H1 (cell line): ENCODE measurements at regions not wholly inside any gene's neighbourhood (a gene's known extent, or its start where the extent isn't known, plus 50 kb on each side); places are given as distances from the start of the nearest gene placed in this dataset.

Experiments used
- CTCF ChIA-PET: fragments of 300-600 bp; sonication (Branson Sonifier 250); formaldehyde crosslinking; loops from one replicate; lab custom pipeline; 2021; ENCODE audit not compliant: partially characterized antibody; lab: Charles Lee
- POLR2A ChIA-PET: fragments of 300-600 bp; sonication (Branson Sonifier 250); formaldehyde crosslinking; loops from one replicate; lab custom pipeline; 2021; ENCODE audit warnings: inconsistent platforms; ENCODE audit not compliant: partially characterized antibody; lab: Charles Lee
- DNase-seq, 2 experiments: peaks; one replicate each; pipeline versions ENCODE4 v3.0.0 to v3.0.0-alpha.2; 2010 to 2022; ENCODE audit warnings: low spot score in 2 of 2, low read depth in 1 of 2, mixed read lengths in 1 of 2
- FAIRE-seq: peaks from 2 replicates; lab custom pipeline; 2011; peaks lifted over from hg19 to GRCh38; lab: Jason Lieb, UNC
- H2AFZ ChIP-seq: 2 replicates; pipeline ENCODE4 v1.8.1; 2012; ENCODE audit warnings: low read length, inconsistent platforms
- H2AK5ac ChIP-seq: 2 replicates; pipeline ENCODE4 v1.6.1; 2013; ENCODE audit warnings: low read depth, low read length
- H2BK120ac ChIP-seq: replicated peaks from 2 replicates; pipeline ENCODE3; 2013; ENCODE audit warnings: low read depth, low read length, inconsistent platforms
- H2BK12ac ChIP-seq: 2 replicates; pipeline ENCODE4 v1.6.1; 2013; ENCODE audit warnings: low read depth, low read length
- H2BK15ac ChIP-seq: 2 replicates; pipeline ENCODE4 v1.6.1; 2013; ENCODE audit warnings: low read length
- H2BK20ac ChIP-seq: 2 replicates; pipeline ENCODE4 v1.6.1; 2013; ENCODE audit warnings: low read length
- H2BK5ac ChIP-seq: 2 replicates; pipeline ENCODE4 v1.6.1; 2013; ENCODE audit warnings: low read depth, low read length
- H3K14ac ChIP-seq: 2 replicates; pipeline ENCODE4 v1.6.1; 2013; ENCODE audit warnings: inconsistent platforms; ENCODE audit not compliant: insufficient read length
- H3K18ac ChIP-seq: 2 replicates; pipeline ENCODE4 v1.6.1; 2013; ENCODE audit warnings: low read length; ENCODE audit errors: extremely low read depth
- H3K23ac ChIP-seq: 2 replicates; pipeline ENCODE4 v1.6.1; 2013; ENCODE audit warnings: inconsistent platforms; ENCODE audit not compliant: insufficient read length
- H3K23me2 ChIP-seq: 2 replicates; pipeline ENCODE4 v1.6.1; 2013; ENCODE audit warnings: low read depth, low read length
- H3K27ac ChIP-seq: 2 replicates; pipeline ENCODE4 v1.6.1; 2011; ENCODE audit warnings: low read depth, low read length, inconsistent platforms
- H3K27me3 ChIP-seq, 4 experiments: replicated peaks in 1 of 4; 1 replicate in 1 of 4; 2 replicates in 3 of 4; pipeline versions ENCODE4 v1.6.1 to v1.8.1; 2011 to 2013; ENCODE audit warnings: low read length in 3 of 4, mild to moderate bottlenecking in 3 of 4, inconsistent platforms in 2 of 4, mixed read lengths in 2 of 4, moderate library complexity in 1 of 4; ENCODE audit not compliant: control insufficient read depth in 3 of 4, insufficient read depth in 3 of 4; ENCODE audit errors: extremely low read depth in 1 of 4
- H3K36me3 ChIP-seq, 4 experiments: 2 replicates each; pipeline versions ENCODE4 v1.6.1 to v1.8.1; 2011 to 2013; ENCODE audit warnings: mild to moderate bottlenecking in 4 of 4, low read length in 3 of 4, moderate library complexity in 2 of 4, control low read depth in 1 of 4, inconsistent platforms in 1 of 4; ENCODE audit not compliant: insufficient read depth in 4 of 4, control insufficient read depth in 2 of 4
- H3K4ac ChIP-seq: replicated peaks from 2 replicates; pipeline ENCODE3; 2013; ENCODE audit warnings: low read length, low read depth, mixed read lengths, inconsistent platforms; ENCODE audit not compliant: insufficient read length
- H3K4me1 ChIP-seq, 4 experiments: replicated peaks in 1 of 4; 1 replicate in 1 of 4; 2 replicates in 3 of 4; pipeline versions ENCODE4 v1.6.1 to v1.8.1; 2011 to 2013; ENCODE audit warnings: low read length in 3 of 4, inconsistent platforms in 2 of 4, mixed read lengths in 1 of 4; ENCODE audit not compliant: insufficient read depth in 4 of 4, control insufficient read depth in 3 of 4
- H3K4me2 ChIP-seq, 2 experiments: 2 replicates each; pipeline versions ENCODE4 v1.6.1 to v1.8.1; 2011 to 2013; ENCODE audit warnings: low read depth in 2 of 2, low read length in 2 of 2, control low read depth in 1 of 2, inconsistent platforms in 1 of 2, mild to moderate bottlenecking in 1 of 2; ENCODE audit not compliant: insufficient read depth in 1 of 2
- H3K4me3 ChIP-seq, 4 experiments: fragments of 200-600, 300-600 bp in 1 of 4; sonication (generic), shearing (Covaris generic), sonication (Bioruptor Twin) in 1 of 4; 2 replicates each; pipeline versions ENCODE4 v1.5.1 to v1.8.1; 2011 to 2016; ENCODE audit warnings: low read length in 4 of 4, low read depth in 3 of 4, control low read depth in 2 of 4, inconsistent platforms in 2 of 4, mild to moderate bottlenecking in 2 of 4, mixed read lengths in 1 of 4, moderate library complexity in 1 of 4; ENCODE audit not compliant: insufficient read depth in 2 of 4; ENCODE audit errors: extremely low read depth in 1 of 4
- H3K56ac ChIP-seq: replicated peaks from 2 replicates; pipeline ENCODE3; 2013; ENCODE audit warnings: low read depth, mild to moderate bottlenecking, mixed read lengths, low read length, inconsistent platforms; ENCODE audit not compliant: insufficient read length
- H3K79me1 ChIP-seq: 2 replicates; pipeline ENCODE4 v1.6.1; 2013; ENCODE audit warnings: low read depth, low read length, control low read depth
- H3K79me2 ChIP-seq, 2 experiments: 2 replicates each; pipeline versions ENCODE4 v1.6.1 to v1.8.1; 2012 to 2013; ENCODE audit warnings: low read length in 2 of 2, mild to moderate bottlenecking in 2 of 2, inconsistent platforms in 1 of 2; ENCODE audit not compliant: insufficient read depth in 2 of 2, control insufficient read depth in 1 of 2
- H3K9ac ChIP-seq, 4 experiments: replicated peaks in 1 of 4; 1 replicate in 1 of 4; 2 replicates in 3 of 4; pipeline versions ENCODE4 v1.6.1 to v1.8.1; 2011 to 2013; ENCODE audit warnings: low read depth in 3 of 4, low read length in 3 of 4, control low read depth in 2 of 4, mild to moderate bottlenecking in 2 of 4, moderate library complexity in 2 of 4, inconsistent platforms in 1 of 4; ENCODE audit errors: extremely low read depth in 1 of 4
- H3K9me3 ChIP-seq, 2 experiments: 2 replicates each; pipeline versions ENCODE4 v1.6.1 to v1.8.1; 2012 to 2013; ENCODE audit warnings: mild to moderate bottlenecking in 2 of 2, moderate library complexity in 2 of 2, control low read depth in 1 of 2, inconsistent platforms in 1 of 2, low read depth in 1 of 2, low read length in 1 of 2, mixed read lengths in 1 of 2; ENCODE audit not compliant: insufficient read depth in 2 of 2
- H4K20me1 ChIP-seq, 2 experiments: replicated peaks in 1 of 2; 2 replicates each; pipeline versions ENCODE3 to v1.8.1; 2011 to 2013; ENCODE audit warnings: inconsistent platforms in 2 of 2, low read length in 2 of 2, mild to moderate bottlenecking in 1 of 2; ENCODE audit not compliant: insufficient read depth in 2 of 2, control insufficient read depth in 1 of 2
- H4K5ac ChIP-seq: 2 replicates; pipeline ENCODE4 v1.6.1; 2013; ENCODE audit warnings: low read length, low read depth, mixed read lengths, inconsistent platforms; ENCODE audit not compliant: insufficient read length
- H4K8ac ChIP-seq: 2 replicates; pipeline ENCODE4 v1.8.0; 2013; ENCODE audit warnings: mild to moderate bottlenecking, moderate library complexity, low read length, inconsistent platforms; ENCODE audit not compliant: insufficient read depth; ENCODE audit errors: extremely low read depth
- H4K91ac ChIP-seq: replicated peaks from 2 replicates; pipeline ENCODE3; 2013; ENCODE audit warnings: low read length, mixed read lengths, inconsistent platforms; ENCODE audit not compliant: insufficient read length
- BCL11A ChIP-seq, 2 experiments: IDR thresholded peaks; one replicate each; pipeline ENCODE4 v1.6.1; 2011; ENCODE audit warnings: low read depth in 2 of 2, low read length in 2 of 2, mild to moderate bottlenecking in 2 of 2
- BRCA1 ChIP-seq: IDR thresholded peaks from 2 replicates; pipeline ENCODE4 v1.6.1; 2012; ENCODE audit warnings: low read depth, low read length, improper control_type of control experiment
- CEBPB ChIP-seq: IDR thresholded peaks from 2 replicates; pipeline ENCODE4 v1.6.1; 2012; ENCODE audit warnings: low read depth, low read length
- CTBP2 ChIP-seq: IDR thresholded peaks from 2 replicates; pipeline ENCODE4 v1.7.0; 2011; ENCODE audit warnings: borderline replicate concordance, mild to moderate bottlenecking, moderate library complexity, mixed read lengths, low read length; ENCODE audit not compliant: insufficient read depth, insufficient read length
- EZH2 ChIP-seq: fragments of 200-600 bp; sonication (generic); IDR thresholded peaks from 2 replicates; pipeline ENCODE4 v1.7.1; 2012; ENCODE audit warnings: low read depth, mild to moderate bottlenecking, moderate library complexity, low read length, inconsistent platforms; ENCODE audit not compliant: severe bottlenecking
- JUND ChIP-seq: IDR thresholded peaks from 2 replicates; pipeline ENCODE4 v1.6.1; 2011; ENCODE audit warnings: mild to moderate bottlenecking, improper control_type of control experiment, low read length
- POLR2A ChIP-seq, 2 experiments: IDR thresholded peaks; 1 replicate in 1 of 2; 2 replicates in 1 of 2; pipeline ENCODE4 v1.6.1; 2011; ENCODE audit warnings: low read depth in 2 of 2, low read length in 2 of 2, mild to moderate bottlenecking in 2 of 2; ENCODE audit errors: control extremely low read depth in 1 of 2
- POLR2AphosphoS5 ChIP-seq: IDR thresholded peaks from 2 replicates; pipeline ENCODE4 v1.6.1; 2011; ENCODE audit warnings: low read depth, low read length
- SP4 ChIP-seq: IDR thresholded peaks from 2 replicates; pipeline ENCODE4 v1.6.1; 2012; ENCODE audit warnings: low read length, inconsistent platforms
- SRF ChIP-seq: IDR thresholded peaks from 2 replicates; pipeline ENCODE4 v1.6.1; 2011; ENCODE audit warnings: mild to moderate bottlenecking, low read depth, low read length, moderate library complexity
- WGBS, 2 experiments: shearing (Covaris generic) in 1 of 2; methylation state at CpG; one replicate each; pipeline versions ENCODE4 v1.1.6 to v1.1.7; 2013 to 2015; ENCODE audit warnings: low lambda C conversion rate in 2 of 2, mixed read lengths in 2 of 2, inconsistent platforms in 1 of 2, low coverage in 1 of 2, missing lambda C conversion rate in 1 of 2; ENCODE audit not compliant: insufficient replicate concordance in 2 of 2, insufficient coverage in 1 of 2, insufficient read length in 1 of 2; ENCODE audit errors: extremely low coverage in 1 of 2, missing lambda C conversion rate in 1 of 2; 5-methylcytosine and 5-hydroxymethylcytosine counted together
- TF ChIP-seq, protein P1 (sequence below): IDR thresholded peaks from 2 replicates; pipeline ENCODE4 v1.6.1; 2011; ENCODE audit warnings: low read length, improper control_type of control experiment
- TF ChIP-seq, protein P2 (sequence below): IDR thresholded peaks from 2 replicates; pipeline ENCODE4 v1.6.1; 2012; ENCODE audit warnings: inconsistent platforms

- Histone ChIP-seq H3K23ac (no peak overlapping the region), H3K79me2 (no peaks in the 10 kb centered on the region), H4K5ac (no peak overlapping the region), H2AK5ac (no peak overlapping the region), H3K27ac (no peak overlapping the region), H3K4me1 (peaks cover 4 to 14% (median 9%) of the 10 kb centered on the region in 4 experiments; a peak in 6 of 7 replicates), H2BK12ac (no peak overlapping the region), H3K18ac (no peak overlapping the region), H2BK20ac (no peak overlapping the region), H3K14ac (no peak overlapping the region), H3K4me2 (peak overlapping the region; percentile 23 to 36; a peak in 2 of 4 replicates), H3K4me3 (no peak overlapping the region), H3K36me3 (no peaks in the 10 kb centered on the region), H3K23me2 (0 out of 2 replicates have a peak, but pooled peaks cover 3% of the 10 kb centered on the region), H4K91ac (no peak overlapping the region), H2BK120ac (no peak overlapping the region), H3K27me3 (peaks cover 0 to 4% (median 0%) of the 10 kb centered on the region in 4 experiments; a peak in 2 of 7 replicates), H2AFZ (no peak overlapping the region), H3K9ac (no peak overlapping the region), H2BK15ac (peak overlapping the region; percentile 31; the same call in 1 of the 2 replicates), H3K79me1 (no peaks in the 10 kb centered on the region), H3K56ac (no peak overlapping the region), H4K8ac (no peak overlapping the region), H4K20me1 (no peaks in the 10 kb centered on the region), H3K4ac (no peak overlapping the region), H3K9me3 (no peaks in the 10 kb centered on the region), H2BK5ac (no peak overlapping the region)
- FAIRE-seq (no peak), DNase-seq (no peak)
- 53% methylated on average over 2 of the region's 2 CpGs; no CpG with 5 or more reads in 1 of the 2 experiments for WGBS, 2 experiments
- ChIA-PET CTCF (interaction anchor here (0.5 to 6.9 kb wide), 10 partner anchors 12 to 426 kb away, joined by 3 to 62 read pairs (median 10); no protein-coding TSS in a partner anchor), POLR2A (interaction anchor here (0.6 kb wide), 1 partner anchor 421 kb away, joined by 5 read pairs; no protein-coding TSS in a partner anchor)
- TF ChIP-seq JUND (no peak), SP4 (no peak), CEBPB (no peak), SRF (no peak), BRCA1 (no peak), POLR2A (IDR thresholded peaks at IDR 0.05; ENCODE audit: control extremely low read depth in 1 of 2, low read depth in 2 of 2, low read length in 2 of 2) (no peak), BCL11A (IDR thresholded peaks at IDR 0.05; ENCODE audit: low read depth in 2 of 2, low read length in 2 of 2) (no peak), CTBP2 (no peak), POLR2AphosphoS5 (no peak), EZH2 (no peak)
- TF ChIP-seq, protein P1, sequence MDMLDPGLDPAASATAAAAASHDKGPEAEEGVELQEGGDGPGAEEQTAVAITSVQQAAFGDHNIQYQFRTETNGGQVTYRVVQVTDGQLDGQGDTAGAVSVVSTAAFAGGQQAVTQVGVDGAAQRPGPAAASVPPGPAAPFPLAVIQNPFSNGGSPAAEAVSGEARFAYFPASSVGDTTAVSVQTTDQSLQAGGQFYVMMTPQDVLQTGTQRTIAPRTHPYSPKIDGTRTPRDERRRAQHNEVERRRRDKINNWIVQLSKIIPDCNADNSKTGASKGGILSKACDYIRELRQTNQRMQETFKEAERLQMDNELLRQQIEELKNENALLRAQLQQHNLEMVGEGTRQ = no peak
- TF ChIP-seq, protein P2, sequence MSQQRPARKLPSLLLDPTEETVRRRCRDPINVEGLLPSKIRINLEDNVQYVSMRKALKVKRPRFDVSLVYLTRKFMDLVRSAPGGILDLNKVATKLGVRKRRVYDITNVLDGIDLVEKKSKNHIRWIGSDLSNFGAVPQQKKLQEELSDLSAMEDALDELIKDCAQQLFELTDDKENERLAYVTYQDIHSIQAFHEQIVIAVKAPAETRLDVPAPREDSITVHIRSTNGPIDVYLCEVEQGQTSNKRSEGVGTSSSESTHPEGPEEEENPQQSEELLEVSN = no peak
Observed at GRCh38 chr3:34258271-34258998, 460.0 kb downstream of the PDCD6IP start.
